B cell (primary cell): ENCODE measurements at regions not wholly inside any gene's neighbourhood (a gene's known extent, or its start where the extent isn't known, plus 50 kb on each side); places are given as distances from the start of the nearest gene placed in this dataset.

Experiments used
- ATAC-seq: fragments of 200-7000 bp; cut with Tn5 transposase; one replicate; pipeline ENCODE4 v1.10.0; 2021; ENCODE audit warnings: low read depth, mild to moderate bottlenecking, moderate number of reproducible peaks, moderate library complexity
- CTCF ChIA-PET: fragments of 350-600 bp; sonication (Branson Sonifier 250); formaldehyde crosslinking; loops from one replicate; lab custom pipeline; 2021; ENCODE audit warnings: antibody characterized with exemption, inconsistent platforms; lab: Charles Lee
- POLR2A ChIA-PET: fragments of 350-600 bp; sonication (Branson Sonifier 250); formaldehyde crosslinking; loops from one replicate; lab custom pipeline; 2021; ENCODE audit warnings: antibody characterized with exemption; lab: Charles Lee
- DNase-seq: peaks from one replicate; pipeline ENCODE4 v3.0.0; 2013
- H2AFZ ChIP-seq: 2 replicates; pipeline ENCODE4 v1.6.1; 2012; ENCODE audit warnings: mild to moderate bottlenecking, low read depth, low read length; ENCODE audit not compliant: insufficient read depth, poor library complexity, severe bottlenecking
- H3K27ac ChIP-seq, 2 donors: 1 replicate in 1 of 2; 2 replicates in 1 of 2; pipeline ENCODE4 v1.5.1; 2012 to 2013; ENCODE audit warnings: low read length in 2 of 2, mild to moderate bottlenecking in 2 of 2, moderate library complexity in 1 of 2
- H3K27me3 ChIP-seq, 4 experiments: fragments of 200-600 bp in 1 of 4; sonication (generic) in 1 of 4; replicated peaks in 1 of 4; 1 replicate in 2 of 4; 2 replicates in 2 of 4; pipeline versions ENCODE4 v1.6.1 to v1.7.0; 2013 to 2016; ENCODE audit warnings: low read length in 3 of 4, mild to moderate bottlenecking in 2 of 4, mixed read lengths in 1 of 4, moderate library complexity in 1 of 4; ENCODE audit not compliant: insufficient read depth in 4 of 4, control insufficient read depth in 3 of 4; ENCODE audit errors: control extremely low read depth in 1 of 4
- H3K36me3 ChIP-seq, 2 experiments: replicated peaks in 1 of 2; 1 replicate in 1 of 2; 2 replicates in 1 of 2; pipeline versions ENCODE4 v1.6.1 to v1.7.1; 2013; ENCODE audit warnings: low read length in 1 of 2; ENCODE audit not compliant: insufficient read depth in 2 of 2, control insufficient read depth in 1 of 2; ENCODE audit errors: control extremely low read depth in 1 of 2, extremely low read depth in 1 of 2
- H3K4me1 ChIP-seq, 2 donors: fragments of 200-600 bp in 1 of 2; sonication (generic) in 1 of 2; 1 replicate in 1 of 2; 2 replicates in 1 of 2; pipeline versions ENCODE4 v1.5.1 to v1.6.1; 2013 to 2017; ENCODE audit warnings: low read length in 2 of 2; ENCODE audit not compliant: control insufficient read depth in 2 of 2, insufficient read depth in 2 of 2
- H3K4me2 ChIP-seq: replicated peaks from 2 replicates; pipeline ENCODE3; 2012; ENCODE audit warnings: mild to moderate bottlenecking, low read depth, low read length; ENCODE audit not compliant: poor library complexity, severe bottlenecking
- H3K4me3 ChIP-seq, 5 experiments: fragments of 200-600 bp in 1 of 5; sonication (generic) in 1 of 5; 1 replicate in 3 of 5; 2 replicates in 2 of 5; pipeline versions ENCODE4 v1.5.1 to v1.7.0; 2011 to 2016; ENCODE audit warnings: low read length in 4 of 5, mild to moderate bottlenecking in 4 of 5, low read depth in 2 of 5, control low read depth in 1 of 5, moderate library complexity in 1 of 5; ENCODE audit not compliant: insufficient read depth in 1 of 5; ENCODE audit errors: control extremely low read depth in 1 of 5, extremely low read depth in 1 of 5
- H3K79me2 ChIP-seq: fragments of 200-600 bp; sonication (generic); one replicate; pipeline ENCODE4 v1.6.0; 2016; ENCODE audit warnings: low read length; ENCODE audit not compliant: control insufficient read depth, insufficient read depth
- H3K9ac ChIP-seq: fragments of 200-600 bp; sonication (generic); 2 replicates; pipeline ENCODE4 v1.6.1; 2017; ENCODE audit warnings: mild to moderate bottlenecking, low read length, moderate library complexity
- H3K9me3 ChIP-seq, 3 donors: one replicate each; pipeline versions ENCODE4 v1.6.1 to v1.7.1; 2013; ENCODE audit warnings: low read length in 2 of 3; ENCODE audit not compliant: control insufficient read depth in 2 of 3, insufficient read depth in 1 of 3; ENCODE audit errors: control extremely low read depth in 1 of 3
- H4K20me1 ChIP-seq: 2 replicates; pipeline ENCODE4 v1.6.0; 2012; ENCODE audit warnings: mild to moderate bottlenecking, low read length; ENCODE audit not compliant: insufficient read depth, control insufficient read depth, poor library complexity, severe bottlenecking
- H3K27ac Mint-ChIP-seq: one replicate; pipeline ENCODE4 v1.8.0; 2021; ENCODE audit warnings: mixed read lengths
- H3K27me3 Mint-ChIP-seq: one replicate; pipeline ENCODE4 v1.8.0; 2021; ENCODE audit warnings: mixed read lengths
- H3K4me1 Mint-ChIP-seq: one replicate; pipeline ENCODE4 v1.8.0; 2021; ENCODE audit warnings: mixed read lengths
- H3K4me3 Mint-ChIP-seq: one replicate; pipeline ENCODE4 v1.8.0; 2021; ENCODE audit warnings: mixed read lengths
- H3K9me3 Mint-ChIP-seq: one replicate; pipeline ENCODE4 v1.8.0; 2022; ENCODE audit warnings: mixed read lengths; ENCODE audit not compliant: insufficient read depth
- EZH2 ChIP-seq: IDR thresholded peaks from 2 replicates; pipeline ENCODE4 v1.6.1; 2012; ENCODE audit warnings: borderline replicate concordance, low read depth, mild to moderate bottlenecking, moderate library complexity, low read length; ENCODE audit not compliant: insufficient read depth, poor library complexity, severe bottlenecking
- WGBS: methylation state at CpG from one replicate; pipeline ENCODE4 v1.1.5; 2013; ENCODE audit warnings: missing lambda C conversion rate; ENCODE audit not compliant: insufficient coverage; 5-methylcytosine and 5-hydroxymethylcytosine counted together
- intact Hi-C: fragments of 100-400 bp; cut with micrococcal nuclease; formaldehyde crosslinking; loops from one replicate; pipeline ENCODE4 v1.10.0; 2022
- TF ChIP-seq, protein P1 (sequence below): fragments of 200-600 bp; IDR thresholded peaks from one replicate; pipeline ENCODE4 v1.8.0; 2022; ENCODE audit warnings: antibody characterized with exemption, mild to moderate bottlenecking

DNA sequence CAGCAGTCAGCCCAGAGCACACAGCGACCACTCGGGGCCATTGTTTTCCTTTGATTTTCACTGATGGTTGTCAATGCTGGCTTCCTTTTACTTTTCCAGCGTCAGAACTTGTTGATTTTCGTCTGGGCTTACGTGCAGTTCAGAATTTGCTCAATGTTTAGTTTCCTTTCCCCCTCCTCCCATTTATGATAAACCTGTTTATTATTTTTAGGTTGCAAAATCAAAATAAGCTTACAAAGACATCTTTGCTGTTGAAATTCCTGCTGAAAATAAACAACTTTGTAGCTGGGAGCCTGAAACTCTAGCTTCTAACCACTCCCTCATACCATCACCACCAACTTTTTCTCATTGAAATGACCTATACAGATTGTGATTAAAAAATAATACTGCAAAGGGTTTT lies 83.1 kb upstream of the LYZL1 start:
- CTCF ChIA-PET, result no interaction called here
- no peak overlapping the region for H3K4me2 ChIP-seq
- H3K27ac ChIP-seq, result no peak overlapping the region
- H3K36me3 ChIP-seq, result no peaks in the 10 kb centered on the region
- Mint-ChIP-seq H3K4me3 (no peak overlapping the region), H3K9me3 (peaks cover 6% of the 10 kb centered on the region), H3K4me1 (no peaks in the 10 kb centered on the region), H3K27ac (no peak overlapping the region), H3K27me3 (peaks cover 11% of the 10 kb centered on the region)
- no peaks in the 10 kb centered on the region for H3K79me2 ChIP-seq
- no peak overlapping the region for H3K9ac ChIP-seq
- no peaks in the 10 kb centered on the region for H4K20me1 ChIP-seq
- DNase-seq (no peak), ATAC-seq (no peak)
- H3K27me3 ChIP-seq, result peaks cover 0 to 2% (median 0%) of the 10 kb centered on the region in 4 experiments
- POLR2A ChIA-PET, result no interaction called here
- peaks cover 0 to 2% (median 0%) of the 10 kb centered on the region in 3 donors for H3K9me3 ChIP-seq
- H2AFZ ChIP-seq, result no peak overlapping the region
- H3K4me1 ChIP-seq, result no peaks in the 10 kb centered on the region
- no peak for TF ChIP-seq EZH2
- TF ChIP-seq, protein P1, sequence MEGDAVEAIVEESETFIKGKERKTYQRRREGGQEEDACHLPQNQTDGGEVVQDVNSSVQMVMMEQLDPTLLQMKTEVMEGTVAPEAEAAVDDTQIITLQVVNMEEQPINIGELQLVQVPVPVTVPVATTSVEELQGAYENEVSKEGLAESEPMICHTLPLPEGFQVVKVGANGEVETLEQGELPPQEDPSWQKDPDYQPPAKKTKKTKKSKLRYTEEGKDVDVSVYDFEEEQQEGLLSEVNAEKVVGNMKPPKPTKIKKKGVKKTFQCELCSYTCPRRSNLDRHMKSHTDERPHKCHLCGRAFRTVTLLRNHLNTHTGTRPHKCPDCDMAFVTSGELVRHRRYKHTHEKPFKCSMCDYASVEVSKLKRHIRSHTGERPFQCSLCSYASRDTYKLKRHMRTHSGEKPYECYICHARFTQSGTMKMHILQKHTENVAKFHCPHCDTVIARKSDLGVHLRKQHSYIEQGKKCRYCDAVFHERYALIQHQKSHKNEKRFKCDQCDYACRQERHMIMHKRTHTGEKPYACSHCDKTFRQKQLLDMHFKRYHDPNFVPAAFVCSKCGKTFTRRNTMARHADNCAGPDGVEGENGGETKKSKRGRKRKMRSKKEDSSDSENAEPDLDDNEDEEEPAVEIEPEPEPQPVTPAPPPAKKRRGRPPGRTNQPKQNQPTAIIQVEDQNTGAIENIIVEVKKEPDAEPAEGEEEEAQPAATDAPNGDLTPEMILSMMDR, result no peak
- intact Hi-C loops, result no loop called here
- no peak overlapping the region for H3K4me3 ChIP-seq
- 24% methylated on average over 2 of the region's 5 CpGs for WGBS

DNA sequence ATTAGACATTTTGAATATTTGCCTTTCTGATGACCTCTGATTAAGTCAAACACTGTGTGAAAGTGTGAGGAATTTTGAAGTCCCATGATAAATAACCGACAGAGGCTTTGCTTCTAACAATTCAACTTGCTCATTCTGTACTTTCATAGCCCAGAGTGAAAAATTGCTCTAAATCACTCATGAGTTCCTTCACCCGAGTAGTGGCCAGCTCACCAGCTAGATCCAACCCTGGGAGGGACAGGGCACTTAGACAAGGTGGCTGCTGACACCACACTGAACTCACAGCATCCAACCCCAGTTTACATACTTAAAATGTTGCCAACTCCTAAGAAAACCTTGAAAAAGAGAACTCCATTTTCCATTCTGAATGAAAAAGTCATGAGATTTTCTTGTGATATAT lies 80.0 kb upstream of the LYZL1 start:
- H3K36me3 ChIP-seq, result no peaks in the 10 kb centered on the region
- H3K27me3 Mint-ChIP-seq, result peaks cover 7% of the 10 kb centered on the region
- no peak overlapping the region for H3K4me3 ChIP-seq
- DNase-seq (no peak), ATAC-seq (no peak)
- H3K9me3 ChIP-seq, result peaks cover 0 to 2% (median 0%) of the 10 kb centered on the region in 3 donors
- H3K79me2 ChIP-seq, result no peaks in the 10 kb centered on the region
- CTCF ChIA-PET, result no interaction called here
- H4K20me1 ChIP-seq, result no peaks in the 10 kb centered on the region
- intact Hi-C loops, result no loop called here
- POLR2A ChIA-PET, result no interaction called here
- H3K27ac Mint-ChIP-seq, result no peak overlapping the region
- H3K4me2 ChIP-seq, result no peak overlapping the region
- no peaks in the 10 kb centered on the region for H3K4me1 ChIP-seq
- no peak overlapping the region for H2AFZ ChIP-seq
- H3K27ac ChIP-seq, result no peak overlapping the region
- no peaks in the 10 kb centered on the region for H3K4me1 Mint-ChIP-seq
- TF ChIP-seq, protein P1, result no peak
- WGBS, result 75% methylated on average over 1 of the region's 2 CpGs
- H3K9me3 Mint-ChIP-seq, result peaks cover 6% of the 10 kb centered on the region
- H3K4me3 Mint-ChIP-seq, result no peak overlapping the region
- no peaks in the 10 kb centered on the region for H3K27me3 ChIP-seq
- H3K9ac ChIP-seq, result no peak overlapping the region
